Glutamatergic neuron (in vitro differentiated cells): ENCODE measurements at regions not wholly inside any gene's neighbourhood (a gene's known extent, or its start where the extent isn't known, plus 50 kb on each side); places are given as distances from the start of the nearest gene placed in this dataset.
"Not testable (repeated sequence)": the region's sequence is repeated elsewhere in the genome, so short reads cannot be mapped to it uniquely, and the experiment has no call there.

ENCODE experiments used
- DNase-seq: peaks from one replicate; pipeline ENCODE4 v3.0.0; 2022
- H3K27ac Mint-ChIP-seq: one replicate; pipeline ENCODE4 v1.8.0; 2020; ENCODE audit warnings: mild to moderate bottlenecking, mixed read lengths, inconsistent platforms; ENCODE audit not compliant: unreplicated experiment
- H3K27me3 Mint-ChIP-seq: one replicate; pipeline ENCODE4 v1.8.0; 2020; ENCODE audit warnings: mild to moderate bottlenecking, moderate library complexity, mixed read lengths, inconsistent platforms; ENCODE audit not compliant: unreplicated experiment
- H3K36me3 Mint-ChIP-seq: one replicate; pipeline ENCODE4 v1.8.0; 2020; ENCODE audit warnings: mild to moderate bottlenecking, mixed read lengths, inconsistent platforms; ENCODE audit not compliant: unreplicated experiment
- H3K4me1 Mint-ChIP-seq: one replicate; pipeline ENCODE4 v1.8.0; 2020; ENCODE audit warnings: mild to moderate bottlenecking, low read depth, mixed read lengths, inconsistent platforms; ENCODE audit not compliant: unreplicated experiment
- H3K4me3 Mint-ChIP-seq: one replicate; pipeline ENCODE4 v1.8.0; 2020; ENCODE audit warnings: mild to moderate bottlenecking, mixed read lengths, inconsistent platforms; ENCODE audit not compliant: unreplicated experiment
- H3K9me3 Mint-ChIP-seq: one replicate; pipeline ENCODE4 v1.8.0; 2020; ENCODE audit warnings: mild to moderate bottlenecking, moderate library complexity, mixed read lengths, inconsistent platforms; ENCODE audit not compliant: unreplicated experiment
- TF ChIP-seq, protein P1 (sequence below): fragments of 200-600 bp; sonication (generic); IDR thresholded peaks from one replicate; pipeline ENCODE4 v1.5.0; 2021; ENCODE audit not compliant: partially characterized antibody, unreplicated experiment

DNA sequence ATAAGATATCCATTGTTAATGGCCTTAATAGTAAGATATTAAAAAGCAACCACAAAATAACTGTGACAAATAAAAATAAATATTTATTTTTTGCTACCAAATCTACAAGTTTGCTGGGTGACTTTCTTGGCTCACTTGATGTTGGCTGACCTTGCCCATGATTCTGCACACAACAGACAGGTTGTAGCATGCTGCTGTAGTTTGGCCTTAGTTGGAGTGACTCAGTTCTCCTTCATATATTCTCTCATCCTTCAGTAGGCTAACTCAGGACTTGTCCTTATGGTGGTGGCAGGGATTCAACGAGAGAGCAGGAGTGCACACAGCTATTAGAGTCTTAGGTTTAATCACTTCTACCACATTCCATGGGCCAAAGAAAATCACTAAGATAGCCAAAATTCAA, 437.9 kb downstream of the MRPL39 start:
- no peak for DNase-seq
- TF ChIP-seq, protein P1, sequence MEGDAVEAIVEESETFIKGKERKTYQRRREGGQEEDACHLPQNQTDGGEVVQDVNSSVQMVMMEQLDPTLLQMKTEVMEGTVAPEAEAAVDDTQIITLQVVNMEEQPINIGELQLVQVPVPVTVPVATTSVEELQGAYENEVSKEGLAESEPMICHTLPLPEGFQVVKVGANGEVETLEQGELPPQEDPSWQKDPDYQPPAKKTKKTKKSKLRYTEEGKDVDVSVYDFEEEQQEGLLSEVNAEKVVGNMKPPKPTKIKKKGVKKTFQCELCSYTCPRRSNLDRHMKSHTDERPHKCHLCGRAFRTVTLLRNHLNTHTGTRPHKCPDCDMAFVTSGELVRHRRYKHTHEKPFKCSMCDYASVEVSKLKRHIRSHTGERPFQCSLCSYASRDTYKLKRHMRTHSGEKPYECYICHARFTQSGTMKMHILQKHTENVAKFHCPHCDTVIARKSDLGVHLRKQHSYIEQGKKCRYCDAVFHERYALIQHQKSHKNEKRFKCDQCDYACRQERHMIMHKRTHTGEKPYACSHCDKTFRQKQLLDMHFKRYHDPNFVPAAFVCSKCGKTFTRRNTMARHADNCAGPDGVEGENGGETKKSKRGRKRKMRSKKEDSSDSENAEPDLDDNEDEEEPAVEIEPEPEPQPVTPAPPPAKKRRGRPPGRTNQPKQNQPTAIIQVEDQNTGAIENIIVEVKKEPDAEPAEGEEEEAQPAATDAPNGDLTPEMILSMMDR, result no peak
- Mint-ChIP-seq H3K36me3 (peaks cover 14% of the 10 kb centered on the region), H3K4me1 (no peaks in the 10 kb centered on the region), H3K9me3 (peaks cover 3% of the 10 kb centered on the region), H3K27ac (no peak overlapping the region), H3K4me3 (no peak overlapping the region), H3K27me3 (no peaks in the 10 kb centered on the region)

DNA sequence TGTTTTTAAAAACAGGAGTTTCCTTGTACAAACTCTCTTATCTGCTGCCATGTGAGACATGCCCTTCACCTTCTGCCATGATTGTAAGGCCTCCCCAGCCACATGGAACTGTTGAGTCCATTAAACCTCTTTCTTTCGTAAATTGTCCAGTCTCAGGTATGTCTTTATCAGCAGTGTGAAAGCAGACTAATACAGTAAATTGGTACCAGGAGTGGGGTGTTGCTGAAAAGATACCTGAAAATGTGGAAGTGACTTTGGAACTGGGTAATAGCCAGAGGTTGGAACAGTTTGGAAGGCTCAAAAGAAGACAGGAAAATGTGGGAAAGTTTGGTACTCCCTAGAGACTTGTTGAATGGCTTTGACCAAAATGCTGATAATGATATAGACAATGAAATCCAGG, 440.4 kb downstream of the MRPL39 start:
- not testable (repeated sequence) for H3K27me3 Mint-ChIP-seq, DNase-seq, H3K4me3 Mint-ChIP-seq, H3K27ac Mint-ChIP-seq, H3K9me3 Mint-ChIP-seq, H3K4me1 Mint-ChIP-seq
- peaks cover 14% of the 10 kb centered on the region for H3K36me3 Mint-ChIP-seq

DNA sequence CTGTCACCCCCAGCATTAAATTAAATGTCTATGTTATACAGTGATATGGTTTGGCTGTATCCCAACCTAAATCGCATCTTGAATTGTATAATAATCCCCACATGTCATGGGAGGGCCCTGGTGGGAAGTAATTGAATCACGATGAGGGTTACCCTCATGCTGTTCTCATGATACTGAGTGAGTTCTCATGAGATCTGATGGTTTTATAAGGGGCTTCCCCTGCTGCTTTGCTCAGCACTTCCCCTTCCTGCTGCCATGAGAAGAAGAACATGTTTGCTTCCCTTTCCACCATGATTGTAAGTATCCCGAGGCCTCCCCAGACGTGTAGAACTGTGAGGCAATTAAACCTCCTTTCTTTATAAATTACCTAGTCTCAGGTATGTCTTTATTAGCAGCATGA, 445.7 kb downstream of the MRPL39 start:
- no peak for DNase-seq
- TF ChIP-seq, protein P1, result no peak
- Mint-ChIP-seq H3K36me3 (no peaks in the 10 kb centered on the region), H3K27me3 (no peaks in the 10 kb centered on the region), H3K4me3 (no peak overlapping the region), H3K9me3 (no peaks in the 10 kb centered on the region), H3K4me1 (no peaks in the 10 kb centered on the region), H3K27ac (no peak overlapping the region)

DNA sequence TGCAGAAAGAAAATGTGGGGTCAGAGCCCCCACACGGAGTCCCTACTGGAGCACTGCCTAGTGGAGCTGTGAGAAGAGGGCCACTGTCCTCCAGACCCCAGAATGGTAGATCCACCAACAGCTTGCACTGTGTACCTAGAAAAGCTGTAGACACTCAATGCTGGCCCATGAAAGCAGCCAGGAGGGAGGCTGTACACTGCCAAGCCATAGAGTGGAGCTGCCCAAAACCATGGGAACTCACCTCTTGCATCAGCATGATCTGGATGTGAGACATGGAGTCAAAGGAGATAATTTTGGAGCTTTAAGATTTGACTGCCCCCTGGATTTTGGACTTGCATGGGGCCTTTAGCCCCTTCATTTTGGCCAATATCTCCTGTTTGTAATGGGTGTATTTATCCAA, 452.3 kb downstream of the MRPL39 start:
- not testable (repeated sequence) for H3K9me3 Mint-ChIP-seq

DNA sequence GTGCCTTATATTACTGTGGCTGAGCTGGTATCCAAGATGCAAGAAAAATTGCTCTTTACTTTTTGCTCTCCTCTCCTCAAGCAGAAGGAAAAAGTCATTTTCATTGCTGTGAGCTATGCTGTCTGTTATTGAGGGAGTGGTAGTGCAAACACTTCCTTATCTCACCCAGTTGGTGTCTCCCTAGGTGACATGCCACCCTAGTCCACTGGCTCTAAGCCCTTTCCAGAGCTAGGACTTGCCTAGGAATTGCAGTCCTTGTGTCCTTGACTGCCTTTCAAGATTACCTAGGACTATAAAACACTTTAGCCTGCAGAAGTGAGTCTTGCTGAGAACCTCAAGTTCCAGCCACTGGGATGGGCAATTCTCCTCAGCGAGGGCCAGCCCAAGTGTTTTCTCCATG, 458.3 kb downstream of the MRPL39 start:
- TF ChIP-seq, protein P1, result no peak
- no peaks in the 10 kb centered on the region for H3K4me1 Mint-ChIP-seq
- peaks cover 5% of the 10 kb centered on the region for H3K36me3 Mint-ChIP-seq
- no peak overlapping the region for H3K4me3 Mint-ChIP-seq
- no peak overlapping the region for H3K27ac Mint-ChIP-seq
- DNase-seq, result no peak
- H3K27me3 Mint-ChIP-seq, result no peaks in the 10 kb centered on the region
- peaks cover 3% of the 10 kb centered on the region for H3K9me3 Mint-ChIP-seq

More for the DNA sequence above, 452.3 kb downstream of the MRPL39 start:
- H3K36me3 Mint-ChIP-seq, H3K4me1 Mint-ChIP-seq, H3K4me3 Mint-ChIP-seq, DNase-seq, H3K27ac Mint-ChIP-seq, H3K27me3 Mint-ChIP-seq: not testable (repeated sequence)

DNA sequence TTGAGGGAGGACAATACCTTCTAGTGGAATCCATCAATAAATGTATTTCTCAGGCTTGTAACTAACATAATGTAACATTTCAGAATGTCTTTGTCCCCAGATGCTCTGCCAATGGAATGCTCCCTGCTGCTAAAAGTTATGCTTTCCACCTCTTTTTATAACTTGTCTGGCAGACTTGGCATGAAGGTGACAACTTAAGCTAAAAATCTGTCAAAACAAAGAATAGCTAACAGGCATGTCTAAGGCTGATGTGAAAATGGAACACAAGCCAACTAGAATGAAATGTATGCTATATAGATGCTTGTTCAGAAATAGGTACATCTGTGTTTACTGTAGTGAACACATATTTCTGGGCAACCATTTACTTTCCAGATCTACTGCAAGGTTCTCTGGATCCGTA, 467.9 kb downstream of the MRPL39 start:
- no peak for DNase-seq
- Mint-ChIP-seq H3K9me3 (no peaks in the 10 kb centered on the region), H3K27me3 (peaks cover 2% of the 10 kb centered on the region), H3K4me3 (no peak overlapping the region), H3K27ac (no peak overlapping the region), H3K4me1 (no peaks in the 10 kb centered on the region), H3K36me3 (no peaks in the 10 kb centered on the region)
- TF ChIP-seq, protein P1, result no peak
